Neural cell (in vitro differentiated cells): ENCODE measurements at regions not wholly inside any gene's neighbourhood (a gene's known extent, or its start where the extent isn't known, plus 50 kb on each side); places are given as distances from the start of the nearest gene placed in this dataset.

Experiments
- CTCF ChIP-seq: fragments of 450-650 bp; IDR thresholded peaks from 2 replicates; pipeline ENCODE4 v1.5.1; 2014; ENCODE audit warnings: antibody characterized with exemption, mild to moderate bottlenecking, moderate library complexity; ENCODE audit not compliant: poor library complexity, severe bottlenecking
- REST ChIP-seq: IDR thresholded peaks from 2 replicates; pipeline ENCODE4 v1.6.1; 2012; ENCODE audit warnings: borderline replicate concordance

GRCh38 chr3:23127196-23127595 is 75.9 kb upstream of the UBE2E2 start:
- TF ChIP-seq REST (no peak), CTCF (no peak)
